Astrocyte (in vitro differentiated cells and primary cell): ENCODE measurements at regions not wholly inside any gene's neighbourhood (a gene's known extent, or its start where the extent isn't known, plus 50 kb on each side); places are given as distances from the start of the nearest gene placed in this dataset.
"Not testable (repeated sequence)": the region's sequence is repeated elsewhere in the genome, so short reads cannot be mapped to it uniquely, and the experiment has no call there.

ENCODE experiments used
- DNase-seq: peaks from one replicate; pipeline ENCODE4 v3.0.0-alpha.2; 2010; ENCODE audit warnings: low read depth
- FAIRE-seq: peaks from 2 replicates; lab custom pipeline; 2011; peaks lifted over from hg19 to GRCh38; lab: Jason Lieb, UNC
- H2AFZ ChIP-seq: 2 replicates; pipeline ENCODE4 v1.6.0; 2012; ENCODE audit warnings: low read depth, low read length, inconsistent platforms
- H3K27ac ChIP-seq: 2 replicates; pipeline ENCODE4 v1.5.1; 2011; ENCODE audit warnings: low read depth, low read length, inconsistent platforms
- H3K27me3 ChIP-seq: 2 replicates; pipeline ENCODE4 v1.6.0; 2011; ENCODE audit warnings: low read length, inconsistent platforms; ENCODE audit not compliant: insufficient read depth
- H3K36me3 ChIP-seq: 2 replicates; pipeline ENCODE4 v1.5.1; 2011; ENCODE audit warnings: low read length, inconsistent platforms; ENCODE audit not compliant: insufficient read depth
- H3K4me1 ChIP-seq: 2 replicates; pipeline ENCODE4 v1.5.1; 2011; ENCODE audit warnings: low read length, inconsistent platforms; ENCODE audit not compliant: insufficient read depth
- H3K4me2 ChIP-seq: 2 replicates; pipeline ENCODE4 v1.6.0; 2012; ENCODE audit warnings: low read length, inconsistent platforms
- H3K4me3 ChIP-seq: 2 replicates; pipeline ENCODE4 v1.5.1; 2011; ENCODE audit warnings: low read depth, mild to moderate bottlenecking, low read length, inconsistent platforms; ENCODE audit not compliant: insufficient read depth
- H3K79me2 ChIP-seq: 2 replicates; pipeline ENCODE4 v1.6.0; 2012; ENCODE audit warnings: mild to moderate bottlenecking, low read length, inconsistent platforms; ENCODE audit not compliant: insufficient read depth
- H3K9ac ChIP-seq: 2 replicates; pipeline ENCODE4 v1.6.0; 2012; ENCODE audit warnings: mild to moderate bottlenecking, low read length, inconsistent platforms
- H3K9me3 ChIP-seq: 2 replicates; pipeline ENCODE4 v1.5.1; 2012; ENCODE audit warnings: low read depth, mild to moderate bottlenecking, low read length, inconsistent platforms; ENCODE audit not compliant: insufficient read depth
- H4K20me1 ChIP-seq: 2 replicates; pipeline ENCODE4 v1.6.0; 2012; ENCODE audit warnings: low read length, inconsistent platforms; ENCODE audit not compliant: insufficient read depth
- H3K27ac Mint-ChIP-seq: one replicate; pipeline ENCODE4 v1.8.0; 2021; ENCODE audit warnings: mild to moderate bottlenecking, mixed read lengths; ENCODE audit not compliant: unreplicated experiment
- H3K27me3 Mint-ChIP-seq: one replicate; pipeline ENCODE4 v1.8.0; 2021; ENCODE audit warnings: low read depth, mixed read lengths; ENCODE audit not compliant: unreplicated experiment
- H3K36me3 Mint-ChIP-seq: one replicate; pipeline ENCODE4 v1.8.0; 2021; ENCODE audit warnings: low read depth, mixed read lengths; ENCODE audit not compliant: unreplicated experiment
- H3K4me1 Mint-ChIP-seq: one replicate; pipeline ENCODE4 v1.8.0; 2021; ENCODE audit warnings: low read depth, mixed read lengths; ENCODE audit not compliant: unreplicated experiment
- H3K4me3 Mint-ChIP-seq: one replicate; pipeline ENCODE4 v1.8.0; 2021; ENCODE audit warnings: mild to moderate bottlenecking, moderate library complexity, mixed read lengths; ENCODE audit not compliant: unreplicated experiment
- H3K9me3 Mint-ChIP-seq: one replicate; pipeline ENCODE4 v1.8.0; 2021; ENCODE audit warnings: mild to moderate bottlenecking, mixed read lengths; ENCODE audit not compliant: unreplicated experiment
- EZH2 ChIP-seq: IDR thresholded peaks from 2 replicates; pipeline ENCODE4 v1.6.1; 2012; ENCODE audit warnings: mild to moderate bottlenecking, low read length, inconsistent platforms; ENCODE audit not compliant: insufficient read depth
- TF ChIP-seq, protein P1 (sequence below): IDR thresholded peaks from 2 replicates; pipeline ENCODE4 v1.5.1; 2011; ENCODE audit warnings: low read depth, mild to moderate bottlenecking, inconsistent platforms, low read length, moderate library complexity; ENCODE audit not compliant: insufficient read depth

DNA sequence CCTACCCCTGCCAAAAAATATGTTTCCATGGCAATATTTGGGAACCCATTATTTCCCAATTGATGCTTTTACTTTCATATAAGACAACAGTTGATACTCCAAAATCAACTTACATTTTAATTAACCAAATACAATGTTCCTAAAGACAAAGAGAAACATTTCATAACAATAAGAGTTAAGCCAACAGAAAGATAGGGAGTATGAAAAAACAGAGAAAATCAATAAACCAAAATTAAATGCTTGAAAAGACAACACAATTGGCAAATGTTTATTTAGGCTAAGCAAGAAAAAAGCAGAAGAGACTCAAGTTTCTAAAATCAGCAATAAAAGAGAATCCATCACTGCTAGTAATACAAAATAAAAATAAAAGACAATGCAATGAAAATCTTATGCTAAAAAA, 123.1 kb upstream of the VPREB1 start:
- H3K27me3 ChIP-seq = peaks cover 7% of the 10 kb centered on the region

DNA sequence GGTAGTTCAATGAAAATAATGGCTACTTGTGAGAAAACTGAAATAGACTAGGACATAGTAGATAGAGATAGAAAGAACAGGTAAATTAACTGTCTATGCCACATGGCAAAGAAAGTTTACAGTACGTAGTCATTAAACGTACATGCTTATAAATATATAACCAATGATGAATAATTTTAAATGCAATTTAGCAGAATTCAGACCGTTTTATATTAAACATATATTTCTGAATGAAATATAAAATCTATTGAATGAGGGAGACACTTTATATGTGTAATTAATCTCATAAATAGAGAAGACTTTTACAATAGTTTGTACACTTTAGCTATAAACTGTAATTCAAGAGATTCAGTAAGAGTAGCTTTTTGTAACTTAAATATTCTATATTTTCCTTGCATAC, 124.4 kb upstream of the VPREB1 start:
- no peaks in the 10 kb centered on the region for H3K9me3 ChIP-seq
- DNase-seq (no peak), FAIRE-seq (no peak)
- H3K27ac ChIP-seq = no peak overlapping the region
- no peak overlapping the region for H3K9ac ChIP-seq
- peaks cover 7% of the 10 kb centered on the region for H3K27me3 ChIP-seq
- H3K36me3 ChIP-seq = no peaks in the 10 kb centered on the region
- no peaks in the 10 kb centered on the region for H4K20me1 ChIP-seq
- TF ChIP-seq EZH2 = no peak
- TF ChIP-seq, protein P1, sequence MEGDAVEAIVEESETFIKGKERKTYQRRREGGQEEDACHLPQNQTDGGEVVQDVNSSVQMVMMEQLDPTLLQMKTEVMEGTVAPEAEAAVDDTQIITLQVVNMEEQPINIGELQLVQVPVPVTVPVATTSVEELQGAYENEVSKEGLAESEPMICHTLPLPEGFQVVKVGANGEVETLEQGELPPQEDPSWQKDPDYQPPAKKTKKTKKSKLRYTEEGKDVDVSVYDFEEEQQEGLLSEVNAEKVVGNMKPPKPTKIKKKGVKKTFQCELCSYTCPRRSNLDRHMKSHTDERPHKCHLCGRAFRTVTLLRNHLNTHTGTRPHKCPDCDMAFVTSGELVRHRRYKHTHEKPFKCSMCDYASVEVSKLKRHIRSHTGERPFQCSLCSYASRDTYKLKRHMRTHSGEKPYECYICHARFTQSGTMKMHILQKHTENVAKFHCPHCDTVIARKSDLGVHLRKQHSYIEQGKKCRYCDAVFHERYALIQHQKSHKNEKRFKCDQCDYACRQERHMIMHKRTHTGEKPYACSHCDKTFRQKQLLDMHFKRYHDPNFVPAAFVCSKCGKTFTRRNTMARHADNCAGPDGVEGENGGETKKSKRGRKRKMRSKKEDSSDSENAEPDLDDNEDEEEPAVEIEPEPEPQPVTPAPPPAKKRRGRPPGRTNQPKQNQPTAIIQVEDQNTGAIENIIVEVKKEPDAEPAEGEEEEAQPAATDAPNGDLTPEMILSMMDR = no peak
- H3K4me3 ChIP-seq = no peak overlapping the region
- H2AFZ ChIP-seq = no peak overlapping the region
- Mint-ChIP-seq H3K4me3 (no peak overlapping the region), H3K9me3 (no peaks in the 10 kb centered on the region), H3K27me3 (peaks cover 8% of the 10 kb centered on the region), H3K4me1 (no peaks in the 10 kb centered on the region), H3K36me3 (no peaks in the 10 kb centered on the region), H3K27ac (no peak overlapping the region)
- H3K4me2 ChIP-seq = no peak overlapping the region
- H3K79me2 ChIP-seq = no peaks in the 10 kb centered on the region
- H3K4me1 ChIP-seq = no peaks in the 10 kb centered on the region

More for the DNA sequence above, 123.1 kb upstream of the VPREB1 start:
- Mint-ChIP-seq H3K27ac (no peak overlapping the region), H3K27me3 (peaks cover 13% of the 10 kb centered on the region), H3K9me3 (no peaks in the 10 kb centered on the region), H3K4me3 (no peak overlapping the region), H3K36me3 (no peaks in the 10 kb centered on the region), H3K4me1 (no peaks in the 10 kb centered on the region)
- H3K4me1 ChIP-seq = no peaks in the 10 kb centered on the region
- no peak overlapping the region for H3K9ac ChIP-seq
- no peaks in the 10 kb centered on the region for H3K36me3 ChIP-seq
- TF ChIP-seq EZH2 = no peak
- TF ChIP-seq, protein P1 = no peak
- H2AFZ ChIP-seq = no peak overlapping the region
- H4K20me1 ChIP-seq = no peaks in the 10 kb centered on the region
- DNase-seq (no peak), FAIRE-seq (no peak)
- no peak overlapping the region for H3K27ac ChIP-seq
- no peaks in the 10 kb centered on the region for H3K79me2 ChIP-seq
- no peak overlapping the region for H3K4me3 ChIP-seq
- H3K9me3 ChIP-seq = no peaks in the 10 kb centered on the region
- H3K4me2 ChIP-seq = no peak overlapping the region

DNA sequence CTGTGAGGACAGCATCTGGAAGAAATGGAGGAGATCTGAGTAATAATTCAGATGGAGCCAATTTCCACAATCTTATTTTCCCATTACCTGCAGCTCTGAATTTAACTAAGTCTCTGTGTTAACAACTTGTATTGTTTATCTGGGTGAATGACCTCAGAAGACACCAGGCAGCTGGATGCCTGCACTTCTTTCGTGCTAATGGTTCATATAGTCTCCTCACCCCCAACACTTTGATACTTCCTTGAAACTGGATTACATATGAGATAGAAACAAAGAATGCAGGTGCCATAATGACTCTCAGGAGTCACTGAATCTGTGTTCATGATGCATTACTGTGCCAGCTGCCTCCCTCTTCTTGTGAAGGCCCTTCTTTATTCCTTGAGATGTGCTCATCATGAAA, 125.6 kb upstream of the VPREB1 start:
- Histone ChIP-seq H3K36me3 (no peaks in the 10 kb centered on the region), H3K9ac (no peak overlapping the region), H3K27ac (no peak overlapping the region), H3K4me2 (no peak overlapping the region), H3K27me3 (peaks cover 7% of the 10 kb centered on the region), H4K20me1 (no peaks in the 10 kb centered on the region), H2AFZ (no peak overlapping the region), H3K4me1 (no peaks in the 10 kb centered on the region), H3K9me3 (no peaks in the 10 kb centered on the region), H3K4me3 (no peak overlapping the region), H3K79me2 (no peaks in the 10 kb centered on the region)
- Mint-ChIP-seq H3K9me3 (no peaks in the 10 kb centered on the region), H3K36me3 (no peaks in the 10 kb centered on the region), H3K4me3 (no peak overlapping the region), H3K27me3 (peaks cover 8% of the 10 kb centered on the region), H3K4me1 (no peaks in the 10 kb centered on the region), H3K27ac (no peak overlapping the region)
- DNase-seq = no peak
- no peak for TF ChIP-seq EZH2
- TF ChIP-seq, protein P1 = no peak
- no peak for FAIRE-seq

DNA sequence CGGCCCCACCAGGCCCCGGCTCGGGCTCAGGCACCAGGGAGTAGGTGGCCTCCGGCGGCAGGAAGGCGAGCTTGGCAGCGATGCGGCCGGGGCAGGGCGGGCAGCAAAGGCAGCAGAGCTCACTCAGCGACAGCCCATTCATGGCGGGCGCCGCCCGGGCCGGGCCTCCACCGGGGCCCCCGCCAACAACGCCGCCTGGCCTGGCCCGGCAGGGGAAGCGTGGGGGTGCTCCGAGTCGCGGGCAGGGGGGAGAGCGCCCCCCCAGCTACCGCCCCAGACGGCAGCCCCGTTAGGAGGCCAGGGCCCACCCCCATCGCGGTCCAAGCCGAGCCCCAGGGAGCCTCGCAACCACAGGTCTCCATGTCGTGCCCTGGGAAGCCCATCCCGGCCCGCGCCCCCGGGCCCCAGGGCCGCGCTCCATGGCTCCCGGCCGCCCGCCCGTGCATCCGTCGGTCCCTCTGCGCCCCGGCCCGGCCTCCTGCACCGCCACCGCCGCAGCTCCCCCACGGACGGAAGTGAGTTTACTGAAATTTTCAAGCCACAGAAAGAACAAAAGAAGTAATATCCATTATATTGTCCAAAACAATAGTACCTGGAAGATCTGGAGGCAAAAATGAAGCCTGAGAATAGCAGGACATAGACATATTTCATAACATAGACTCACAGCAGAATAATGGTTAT, 126.6 kb upstream of the VPREB1 start:
- DNase-seq, H3K27me3 Mint-ChIP-seq, H4K20me1 ChIP-seq, H3K36me3 ChIP-seq, H3K9me3 ChIP-seq, H3K79me2 ChIP-seq, H3K36me3 Mint-ChIP-seq, H2AFZ ChIP-seq, H3K4me1 Mint-ChIP-seq, FAIRE-seq, H3K4me1 ChIP-seq, H3K9me3 Mint-ChIP-seq, H3K27ac ChIP-seq, H3K4me3 Mint-ChIP-seq, H3K27me3 ChIP-seq, H3K4me2 ChIP-seq, H3K4me3 ChIP-seq, H3K27ac Mint-ChIP-seq, H3K9ac ChIP-seq: not testable (repeated sequence)
